ENCODE measurements at regions not wholly inside any gene's neighbourhood (a gene's known extent, or its start where the extent isn't known, plus 50 kb on each side); places are given as distances from the start of the nearest gene placed in this dataset.

DNA sequence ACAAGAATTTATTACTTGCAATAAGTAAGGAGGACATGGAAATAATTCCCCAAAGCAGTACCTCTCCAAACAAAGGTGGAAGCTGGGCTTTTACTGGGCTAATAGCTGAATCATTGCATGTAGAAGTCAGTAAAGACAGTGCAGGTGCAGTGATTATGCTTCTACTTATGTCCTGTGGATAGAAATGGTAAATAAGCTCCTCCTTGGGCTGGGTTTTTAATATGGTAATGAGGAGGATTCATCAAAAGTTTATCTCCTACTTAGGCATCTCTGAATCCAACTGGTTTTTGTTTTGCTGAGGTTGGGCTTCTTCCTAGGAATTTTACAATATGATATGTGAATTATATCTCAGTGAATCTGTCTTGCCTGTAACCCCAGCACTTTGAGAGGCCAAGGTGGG, 297.4 kb upstream of the MC4R start:
- ATAC-seq (no peak), DNase-seq (no peak)
- Histone ChIP-seq H3K9me3 (no peaks in the 10 kb centered on the region), H3K4me3 (no peak overlapping the region), H3K4me1 (no peaks in the 10 kb centered on the region), H3K27me3 (no peaks in the 10 kb centered on the region), H3K27ac (no peak overlapping the region), H3K36me3 (no peaks in the 10 kb centered on the region)
- TF ChIP-seq POLR2A (IDR thresholded peaks at IDR 0.05): no peak
- TF ChIP-seq, protein P1, sequence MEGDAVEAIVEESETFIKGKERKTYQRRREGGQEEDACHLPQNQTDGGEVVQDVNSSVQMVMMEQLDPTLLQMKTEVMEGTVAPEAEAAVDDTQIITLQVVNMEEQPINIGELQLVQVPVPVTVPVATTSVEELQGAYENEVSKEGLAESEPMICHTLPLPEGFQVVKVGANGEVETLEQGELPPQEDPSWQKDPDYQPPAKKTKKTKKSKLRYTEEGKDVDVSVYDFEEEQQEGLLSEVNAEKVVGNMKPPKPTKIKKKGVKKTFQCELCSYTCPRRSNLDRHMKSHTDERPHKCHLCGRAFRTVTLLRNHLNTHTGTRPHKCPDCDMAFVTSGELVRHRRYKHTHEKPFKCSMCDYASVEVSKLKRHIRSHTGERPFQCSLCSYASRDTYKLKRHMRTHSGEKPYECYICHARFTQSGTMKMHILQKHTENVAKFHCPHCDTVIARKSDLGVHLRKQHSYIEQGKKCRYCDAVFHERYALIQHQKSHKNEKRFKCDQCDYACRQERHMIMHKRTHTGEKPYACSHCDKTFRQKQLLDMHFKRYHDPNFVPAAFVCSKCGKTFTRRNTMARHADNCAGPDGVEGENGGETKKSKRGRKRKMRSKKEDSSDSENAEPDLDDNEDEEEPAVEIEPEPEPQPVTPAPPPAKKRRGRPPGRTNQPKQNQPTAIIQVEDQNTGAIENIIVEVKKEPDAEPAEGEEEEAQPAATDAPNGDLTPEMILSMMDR (IDR thresholded peaks at IDR 0.05): no peak
- intact Hi-C loops (cut with DNase I): no loop called here

DNA sequence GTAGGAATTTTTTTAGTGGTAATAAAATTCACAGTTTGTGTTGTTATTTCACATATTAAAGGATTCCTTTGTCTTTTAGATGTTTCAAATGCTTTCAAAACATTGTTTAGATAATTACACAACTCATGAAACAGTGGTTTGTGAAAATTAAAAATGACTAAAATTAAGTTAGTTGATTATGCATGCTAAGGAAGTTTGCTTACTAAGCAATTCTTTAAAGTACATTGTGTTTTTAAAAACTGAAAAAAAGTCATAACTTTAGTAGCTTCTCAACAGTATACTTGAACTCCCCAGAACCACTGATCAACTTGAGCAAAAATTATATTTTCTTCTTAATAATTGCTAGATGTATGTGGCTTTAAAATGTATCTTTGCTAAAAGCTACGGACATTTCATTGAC, 298.4 kb upstream of the MC4R start:
- 38% methylated on average over 1 of the region's 1 CpG for WGBS (ENCODE audit: insufficient coverage, low coverage, low lambda C conversion rate, missing lambda C conversion rate)
- no peak for TF ChIP-seq POLR2A (IDR thresholded peaks at IDR 0.05)
- TF ChIP-seq, protein P1 (IDR thresholded peaks at IDR 0.05): no peak
- H3K27me3 ChIP-seq: no peaks in the 10 kb centered on the region
- H3K4me3 ChIP-seq: no peak overlapping the region
- DNase-seq (no peak), ATAC-seq (no peak)
- H3K36me3 ChIP-seq: no peaks in the 10 kb centered on the region
- intact Hi-C loops (cut with DNase I): no loop called here
- no peaks in the 10 kb centered on the region for H3K4me1 ChIP-seq
- no peaks in the 10 kb centered on the region for H3K9me3 ChIP-seq
- no peak overlapping the region for H3K27ac ChIP-seq

DNA sequence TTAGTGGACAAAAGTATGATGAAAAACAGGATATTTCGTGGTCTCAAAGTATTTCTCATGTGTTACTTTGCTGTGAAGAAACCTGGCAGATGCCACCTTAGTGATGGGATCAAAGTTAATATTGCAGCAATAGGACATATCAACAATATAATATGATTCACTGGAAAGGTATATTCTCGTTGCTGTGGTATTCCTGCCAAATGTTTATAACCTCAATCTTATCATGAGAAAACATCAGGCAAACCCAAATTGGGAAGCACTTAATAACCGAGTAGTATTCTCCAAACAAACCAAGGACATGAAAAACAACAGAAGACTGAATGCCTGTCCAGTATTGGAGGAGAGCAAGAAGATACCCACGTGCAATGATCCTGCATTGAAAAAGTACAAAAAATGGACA, 302.6 kb upstream of the MC4R start:
- WGBS (ENCODE audit: insufficient coverage, low coverage, low lambda C conversion rate, missing lambda C conversion rate): 36% methylated on average over 4 of the region's 4 CpGs
- ATAC-seq: no peak
- no peak overlapping the region for H3K27ac ChIP-seq

DNA sequence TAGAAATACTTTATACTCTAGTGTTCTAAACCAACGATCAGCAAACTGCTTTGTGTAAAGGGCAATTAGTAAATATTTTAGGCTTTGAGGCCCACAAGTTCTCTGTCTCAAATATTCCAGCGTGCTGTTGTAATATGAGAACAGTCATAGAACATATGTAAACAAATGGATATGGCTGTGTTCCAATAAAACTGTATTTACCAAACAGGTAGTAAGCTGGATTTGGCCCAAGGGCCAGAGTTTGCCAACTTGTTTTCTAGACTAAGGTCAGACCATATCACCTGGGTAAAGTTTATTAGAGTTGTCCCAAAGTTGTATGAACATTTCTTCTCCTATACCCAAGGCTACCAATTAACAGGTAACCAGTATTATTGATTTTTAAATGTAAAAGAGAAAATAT, 303.2 kb upstream of the MC4R start:
- intact Hi-C loops (cut with DNase I): no loop called here
- H3K4me1 ChIP-seq: no peaks in the 10 kb centered on the region
- TF ChIP-seq, protein P1 (IDR thresholded peaks at IDR 0.05): no peak
- no peak for TF ChIP-seq POLR2A (IDR thresholded peaks at IDR 0.05)
- ATAC-seq: peak in 1 of 4 donors; percentile 20
- no peak overlapping the region for H3K4me3 ChIP-seq
- H3K9me3 ChIP-seq: no peaks in the 10 kb centered on the region
- no peak overlapping the region for H3K27ac ChIP-seq
- WGBS (ENCODE audit: insufficient coverage, low coverage, low lambda C conversion rate, missing lambda C conversion rate): 68% methylated on average over 2 of the region's 2 CpGs
- H3K36me3 ChIP-seq: no peaks in the 10 kb centered on the region
- H3K27me3 ChIP-seq: no peaks in the 10 kb centered on the region
- DNase-seq: no peak

More for the DNA sequence above, 302.6 kb upstream of the MC4R start:
- no peak for TF ChIP-seq POLR2A (IDR thresholded peaks at IDR 0.05)
- TF ChIP-seq, protein P1 (IDR thresholded peaks at IDR 0.05): no peak
- Histone ChIP-seq H3K36me3 (no peaks in the 10 kb centered on the region), H3K4me3 (no peak overlapping the region), H3K27me3 (no peaks in the 10 kb centered on the region), H3K4me1 (no peaks in the 10 kb centered on the region), H3K9me3 (no peaks in the 10 kb centered on the region)
- intact Hi-C loops (cut with DNase I): no loop called here
- no peak for DNase-seq

DNA sequence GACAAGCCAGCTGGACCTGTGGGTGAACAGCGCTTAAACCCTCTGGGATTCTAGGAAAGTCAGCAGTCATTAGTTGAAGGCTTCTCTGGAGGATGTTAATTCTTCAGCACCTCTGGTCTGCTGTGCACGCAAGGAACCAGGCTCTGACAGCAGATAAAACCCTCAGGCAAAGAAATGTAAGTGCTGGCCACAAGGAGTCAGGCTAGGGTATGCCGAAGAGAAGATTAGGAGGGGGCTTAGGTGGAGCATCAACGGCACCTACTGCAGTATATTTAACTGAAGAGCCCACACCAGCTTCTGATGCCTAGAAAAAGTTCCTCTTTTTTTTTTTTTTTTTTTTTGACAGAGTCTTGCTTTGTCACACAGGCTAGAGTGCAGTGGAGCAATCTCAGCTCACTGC, 304.2 kb upstream of the MC4R start:
- no peak for ATAC-seq

More for the DNA sequence above, 304.2 kb upstream of the MC4R start:
- DNase-seq: no peak
- H3K27ac ChIP-seq: no peak overlapping the region
- no peak for TF ChIP-seq POLR2A (IDR thresholded peaks at IDR 0.05)
- TF ChIP-seq, protein P1 (IDR thresholded peaks at IDR 0.05): no peak
- intact Hi-C loops (cut with DNase I): no loop called here
- H3K4me3 ChIP-seq: no peak overlapping the region
- H3K9me3 ChIP-seq: no peaks in the 10 kb centered on the region
- H3K36me3 ChIP-seq: no peaks in the 10 kb centered on the region
- H3K27me3 ChIP-seq: no peaks in the 10 kb centered on the region
- H3K4me1 ChIP-seq: no peaks in the 10 kb centered on the region
- WGBS (ENCODE audit: insufficient coverage, low coverage, low lambda C conversion rate, missing lambda C conversion rate): 31% methylated on average over 4 of the region's 4 CpGs
